Right ventricle myocardium inferior (tissue), 1 donor: ENCODE measurements at regions not wholly inside any gene's neighbourhood (a gene's known extent, or its start where the extent isn't known, plus 50 kb on each side); places are given as distances from the start of the nearest gene placed in this dataset.
"Not testable (repeated sequence)": the region's sequence is repeated elsewhere in the genome, so short reads cannot be mapped to it uniquely, and the experiment has no call there.

Source experiments
- ATAC-seq: fragments of 200-7000 bp; cut with Tn5 transposase; one replicate; pipeline ENCODE4 v1.9.1; 2020; ENCODE audit warnings: mild to moderate bottlenecking, moderate library complexity
- DNase-seq: peaks from one replicate; pipeline ENCODE4 v3.0.0; 2021; ENCODE audit errors: missing footprints
- intact Hi-C: fragments of 100-400 bp; cut with DNase I; formaldehyde crosslinking; loops from one replicate; pipeline ENCODE4 v1.11.0; 2022
- donor health status: DM: no; HTN: yes; CAD: no; lungs with severe emphysema.

DNA sequence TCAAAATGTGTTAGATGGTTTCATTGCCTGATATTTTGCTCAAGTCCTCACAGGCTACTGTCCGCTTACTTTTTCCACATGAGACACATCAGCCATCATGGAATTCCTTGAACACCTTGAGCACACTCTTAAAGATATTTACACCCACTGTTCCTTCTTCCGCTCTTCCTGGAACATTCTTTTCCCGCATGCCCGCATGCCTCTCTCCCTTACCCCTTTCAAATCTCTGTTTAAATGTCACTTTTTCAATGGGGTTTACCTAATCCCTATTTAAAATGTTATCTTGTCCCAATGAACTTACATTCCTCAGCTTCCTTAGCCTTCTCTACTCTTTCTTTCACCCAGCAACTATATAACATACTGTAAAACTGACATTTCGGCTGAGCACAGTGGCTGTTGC, 503.3 kb upstream of the PTCHD4 start:
- ATAC-seq, result no peak
- intact Hi-C loops, result no loop called here
- no peak for DNase-seq

DNA sequence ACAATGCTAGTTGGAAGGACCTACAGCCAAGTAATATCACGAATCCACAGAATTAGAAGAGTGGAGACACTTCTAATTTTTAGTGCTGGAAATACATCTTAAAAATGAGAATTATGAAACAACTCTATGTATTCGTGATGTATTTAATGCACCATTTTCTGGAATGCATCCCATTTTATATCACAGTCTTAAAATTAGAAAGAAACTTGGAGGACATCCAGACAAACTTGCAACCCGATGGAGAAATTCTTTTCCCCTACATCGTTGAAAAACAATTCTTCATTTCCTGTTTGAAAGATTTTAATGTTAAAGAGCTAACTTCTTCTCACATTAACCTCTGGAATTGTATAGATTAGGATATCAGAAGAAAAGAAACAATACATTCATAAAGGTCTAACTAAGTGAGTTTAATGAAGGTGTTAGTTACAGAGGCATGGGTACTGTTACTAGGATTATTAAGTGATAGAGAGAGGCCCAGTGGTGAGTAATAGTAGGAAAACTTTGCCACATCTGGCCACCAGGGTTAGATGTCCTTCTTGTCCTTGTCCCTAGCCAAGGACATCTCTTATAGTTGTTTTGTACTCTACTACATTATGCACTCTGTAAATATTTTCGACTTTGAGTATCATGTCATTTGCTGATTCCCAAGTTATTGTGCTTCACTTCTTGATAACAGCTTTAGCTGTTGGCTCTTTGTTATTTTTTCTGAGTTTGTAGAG, 502.4 kb upstream of the PTCHD4 start:
- ATAC-seq (no peak), DNase-seq (no peak)
- intact Hi-C loops, result no loop called here

DNA sequence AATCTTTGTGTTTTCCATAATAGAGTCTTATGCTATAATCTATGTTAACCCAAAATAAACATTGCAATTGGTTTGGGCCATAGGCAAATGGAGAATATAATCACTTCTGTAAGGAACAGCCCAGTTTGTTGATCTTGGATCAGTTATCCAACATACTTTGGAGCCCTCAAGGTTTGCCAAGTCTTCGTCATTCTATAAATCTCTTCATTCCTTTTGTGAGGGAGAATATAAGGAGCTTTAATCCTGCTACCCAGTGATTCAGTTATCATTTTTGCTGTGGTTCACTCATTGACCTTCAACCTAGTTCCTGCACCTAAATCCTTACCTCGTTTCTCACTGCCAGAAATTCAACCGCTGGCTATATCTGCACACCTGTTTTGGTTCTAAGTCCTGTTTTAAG, 500.3 kb upstream of the PTCHD4 start:
- DNase-seq (no peak), ATAC-seq (no peak)
- intact Hi-C loops, result no loop called here

DNA sequence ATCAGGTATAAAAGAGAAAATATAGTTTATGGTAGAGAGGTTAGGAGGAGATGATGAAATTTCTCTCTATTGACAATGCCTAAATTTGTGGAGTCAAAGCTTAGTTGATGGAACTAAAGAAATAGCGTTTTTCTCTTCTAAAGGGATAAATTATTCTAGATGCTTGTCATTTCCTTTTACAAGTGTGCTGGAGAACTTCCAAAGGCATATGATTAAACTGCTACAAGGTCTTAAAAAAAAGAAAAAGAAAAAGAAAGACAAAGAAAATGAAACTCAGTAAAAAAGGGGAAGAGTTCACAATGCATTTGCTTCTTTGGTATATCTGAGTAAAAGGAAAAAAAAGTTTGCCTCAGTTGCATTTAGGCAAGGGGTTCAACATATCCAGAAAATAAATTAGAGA, 499.8 kb upstream of the PTCHD4 start:
- ATAC-seq (no peak), DNase-seq (no peak)
- intact Hi-C loops, result no loop called here

DNA sequence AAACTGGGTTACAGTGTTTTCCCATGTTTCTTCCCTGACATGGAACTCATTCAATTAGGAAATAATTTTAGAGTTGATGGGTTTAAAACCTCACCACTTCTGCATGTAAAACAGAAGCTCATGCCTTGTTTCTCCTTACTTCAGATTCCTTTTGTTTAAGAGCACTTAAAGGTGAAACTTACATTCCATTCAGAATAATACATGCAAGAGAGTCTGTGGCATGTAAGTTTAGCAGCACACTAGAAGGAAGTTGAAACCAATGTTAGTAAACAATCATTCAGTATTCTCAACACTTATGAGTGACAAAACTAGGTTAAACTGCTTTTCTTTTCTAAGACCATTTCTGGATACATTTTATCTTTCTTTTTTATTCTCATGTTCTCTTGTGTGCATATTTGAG, 495.6 kb upstream of the PTCHD4 start:
- ATAC-seq, result no peak
- intact Hi-C loops, result no loop called here
- DNase-seq, result no peak

DNA sequence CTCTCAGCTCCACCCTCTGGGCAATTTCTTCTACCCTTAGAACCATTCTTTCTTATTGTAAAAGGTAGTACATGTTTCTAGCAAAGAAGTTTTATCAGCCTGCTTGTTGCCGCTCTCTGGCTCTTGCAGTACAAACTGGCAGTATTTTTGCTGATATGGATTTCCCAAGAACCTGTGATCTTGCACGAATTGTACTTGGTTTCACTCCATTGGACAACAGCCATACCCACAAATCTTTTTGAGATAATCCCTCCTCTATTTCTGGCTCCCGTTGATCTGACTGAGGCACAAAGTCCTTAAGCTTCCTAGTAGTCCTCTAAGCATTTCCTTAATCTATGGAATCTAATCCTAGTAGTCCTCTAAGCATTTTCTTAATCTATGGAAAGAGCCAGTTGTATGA, 487.0 kb upstream of the PTCHD4 start:
- ATAC-seq (no peak), DNase-seq (no peak)
- intact Hi-C loops, result no loop called here

DNA sequence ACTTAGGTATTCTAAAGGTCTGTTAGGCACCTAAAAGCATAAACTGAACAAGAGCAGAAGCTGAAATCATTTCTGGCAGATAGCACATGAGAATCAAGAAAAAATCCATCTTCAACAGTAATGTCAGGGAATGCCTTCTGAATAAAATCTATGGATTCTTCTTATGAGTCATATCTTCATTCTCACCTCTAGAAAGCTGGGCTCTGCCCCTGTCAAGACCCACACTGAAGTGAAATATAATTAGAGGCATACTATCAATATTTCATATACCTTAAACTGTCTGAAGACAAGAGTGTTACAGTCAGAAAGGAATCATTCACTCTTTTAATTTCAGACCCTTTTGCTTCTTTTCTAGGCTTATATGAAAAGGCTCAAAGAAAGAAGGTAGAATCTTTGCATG, 485.8 kb upstream of the PTCHD4 start:
- intact Hi-C loops, result no loop called here
- no peak for ATAC-seq
- no peak for DNase-seq

DNA sequence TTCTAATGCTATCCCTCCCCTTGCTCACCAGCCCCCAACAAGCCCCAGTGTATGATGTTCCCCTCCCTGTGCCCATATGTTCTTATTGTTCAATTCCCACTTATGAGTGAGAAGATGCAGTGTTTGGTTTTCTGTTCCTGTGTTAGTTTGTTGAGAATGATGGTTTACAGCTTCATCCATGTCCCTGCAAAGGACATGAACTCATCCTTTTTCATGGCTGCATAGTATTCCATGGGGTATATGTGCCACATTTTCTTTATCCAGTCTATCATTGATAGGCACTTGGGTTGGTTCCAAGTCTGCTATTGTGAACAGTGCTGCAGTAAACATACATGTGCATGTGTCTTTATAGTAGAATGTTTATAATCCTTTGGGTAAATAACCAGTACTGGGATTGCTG, 480.2 kb upstream of the PTCHD4 start:
- ATAC-seq, intact Hi-C loops, DNase-seq: not testable (repeated sequence)

DNA sequence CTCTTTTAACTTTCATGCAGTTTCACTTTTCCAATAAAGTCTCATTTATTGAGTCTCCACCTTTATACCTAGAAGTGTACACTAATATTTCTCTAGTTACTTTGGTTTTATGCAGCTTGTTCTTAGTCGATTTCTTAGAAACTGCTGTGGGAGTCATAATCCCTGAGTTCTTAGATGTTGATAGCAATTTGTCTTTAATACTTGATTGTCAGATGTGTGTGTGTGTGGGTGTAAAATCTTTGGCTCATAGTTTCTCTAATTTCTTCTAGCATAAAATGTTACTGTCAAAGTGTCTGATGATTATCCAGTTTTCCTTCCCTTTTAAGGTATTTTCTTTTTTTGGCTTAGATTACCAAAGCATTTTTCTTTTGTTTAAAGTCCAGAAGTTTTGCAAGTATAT, 473.8 kb upstream of the PTCHD4 start:
- no peak for DNase-seq
- intact Hi-C loops, result no loop called here
- no peak for ATAC-seq

DNA sequence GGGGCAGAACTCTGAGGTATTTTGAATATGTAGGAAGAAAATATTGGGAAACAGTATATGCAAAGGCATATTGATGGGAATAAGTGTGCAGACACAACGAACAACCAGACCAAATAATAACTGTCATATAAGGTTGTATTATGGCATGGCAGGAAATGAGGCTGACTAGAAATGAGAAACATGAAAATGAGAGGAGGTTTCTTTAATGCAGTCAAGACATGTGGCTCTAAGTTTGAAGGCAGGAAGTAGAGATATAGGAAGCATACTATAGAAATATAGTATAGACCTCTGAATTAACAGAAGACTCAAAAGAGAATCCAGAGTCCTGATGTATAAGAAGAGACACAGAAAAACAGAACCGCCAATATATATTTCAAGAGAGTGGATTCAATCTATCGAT, 459.7 kb upstream of the PTCHD4 start:
- ATAC-seq (no peak), DNase-seq (no peak)
- intact Hi-C loops, result no loop called here

DNA sequence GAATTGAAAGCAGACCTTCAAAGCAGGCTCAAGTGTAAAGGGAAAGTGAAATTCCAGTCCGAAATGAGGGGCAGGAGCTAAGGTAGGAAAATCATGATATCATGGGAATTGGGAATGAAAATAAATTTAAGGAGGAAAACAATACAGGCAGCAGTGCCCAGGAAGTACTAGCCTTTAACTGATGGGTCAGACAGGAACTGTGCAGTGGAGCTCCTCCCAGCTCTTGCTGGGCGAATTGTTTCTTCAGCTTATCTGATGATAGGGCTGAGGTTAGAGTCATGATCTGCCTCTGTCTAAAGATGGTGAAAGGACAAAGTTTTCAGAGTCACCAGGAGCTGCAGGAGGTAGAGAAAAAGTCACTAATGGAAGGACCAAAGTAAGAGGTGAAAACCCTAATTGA, 457.9 kb upstream of the PTCHD4 start:
- intact Hi-C loops, result no loop called here
- ATAC-seq (no peak), DNase-seq (no peak)

DNA sequence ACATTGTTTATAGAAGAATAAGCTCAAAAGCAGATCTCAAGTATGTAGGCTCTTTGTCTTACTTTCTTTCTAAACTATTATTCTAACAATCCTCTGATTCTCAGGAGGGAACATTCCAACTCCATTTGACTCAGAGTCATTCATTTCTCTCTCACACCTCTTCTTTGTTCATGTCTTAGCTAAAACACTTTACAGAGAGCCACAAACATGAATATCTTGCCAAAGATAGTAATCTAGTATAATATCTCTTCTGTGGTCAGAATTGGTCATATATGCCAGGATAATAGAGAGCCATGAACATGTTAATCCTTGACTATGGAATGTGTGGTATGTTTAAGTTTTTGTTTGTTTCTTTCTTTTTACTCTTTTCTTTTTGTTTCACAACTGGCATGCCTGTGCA, 456.0 kb upstream of the PTCHD4 start:
- DNase-seq, result no peak
- ATAC-seq, result no peak
- intact Hi-C loops, result no loop called here

DNA sequence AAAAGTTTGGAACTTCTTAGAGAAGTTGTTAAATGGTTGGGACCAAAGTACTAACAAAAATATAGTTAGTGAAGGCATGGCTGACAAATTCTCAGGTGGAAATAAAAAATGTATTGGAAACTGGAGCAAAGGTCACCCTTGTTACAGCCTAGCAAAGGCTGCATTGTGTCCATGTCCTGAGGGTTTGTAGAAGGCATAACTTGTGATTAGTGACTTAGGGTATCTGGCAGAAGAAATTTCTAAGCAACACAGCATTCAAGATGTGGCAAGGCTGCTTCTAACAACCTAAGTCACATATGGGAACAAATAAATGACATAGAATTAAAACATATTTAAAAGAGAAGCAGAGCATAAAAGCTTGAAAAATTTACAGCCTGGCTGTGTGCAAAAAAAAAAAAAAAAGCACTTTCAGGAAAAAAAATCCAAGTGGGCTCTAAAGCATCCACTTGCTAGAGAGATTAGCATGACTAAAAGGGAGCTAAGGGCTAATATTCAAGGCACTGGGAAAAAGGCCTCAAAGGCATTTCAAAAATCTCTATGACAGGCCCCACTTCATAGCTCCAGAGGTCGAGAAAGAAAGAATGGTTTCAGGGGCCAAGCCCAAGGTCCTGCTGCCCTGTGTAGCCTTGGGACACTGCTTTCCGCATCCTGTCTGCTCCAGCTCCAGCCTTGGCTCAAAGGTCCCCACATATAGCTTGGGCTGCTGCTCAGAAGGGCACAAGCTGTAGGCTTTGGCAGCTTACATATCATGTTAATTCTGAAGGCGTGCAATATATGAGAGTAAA, 453.2 kb upstream of the PTCHD4 start:
- no peak for DNase-seq
- no peak for ATAC-seq
- intact Hi-C loops, result no loop called here

DNA sequence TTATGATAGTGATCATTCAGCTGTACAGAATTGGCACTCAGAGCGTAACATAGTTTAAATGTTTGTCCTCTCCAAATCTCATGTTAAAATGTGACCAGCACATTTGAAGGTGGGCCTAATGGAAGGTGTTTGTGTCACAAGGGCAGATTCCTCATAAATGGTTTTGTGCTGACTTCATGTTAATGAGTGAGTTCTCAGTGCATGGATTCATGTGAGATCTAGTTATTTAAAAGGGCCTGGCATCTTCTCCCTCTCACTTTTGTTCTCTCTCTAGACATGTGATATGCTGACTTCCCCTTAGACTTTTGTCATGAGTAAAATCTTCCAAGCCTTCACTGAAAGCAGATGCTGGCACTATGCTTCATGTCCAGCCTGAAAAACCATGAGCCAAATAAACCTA, 452.4 kb upstream of the PTCHD4 start:
- intact Hi-C loops, result no loop called here
- ATAC-seq (no peak), DNase-seq (no peak)

DNA sequence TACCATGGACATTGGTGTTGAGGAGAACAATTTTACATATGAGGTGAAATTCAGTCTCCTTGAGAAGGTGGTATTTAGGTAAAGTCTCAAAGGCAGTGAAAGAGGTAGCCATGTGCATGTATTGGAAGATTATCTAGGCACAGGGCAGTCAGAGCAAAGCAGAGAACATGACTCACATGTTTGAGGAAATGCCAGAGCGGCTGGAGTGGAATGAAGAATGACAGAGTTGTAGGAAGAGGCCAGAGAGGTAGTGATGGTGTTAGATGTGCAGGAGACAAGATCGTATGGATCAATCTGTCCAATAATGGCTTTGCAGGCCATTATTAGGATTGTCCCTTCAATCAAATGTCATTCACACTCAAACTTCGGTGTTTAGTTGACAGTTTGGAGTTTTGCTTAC, 449.4 kb upstream of the PTCHD4 start:
- DNase-seq (no peak), ATAC-seq (no peak)
- intact Hi-C loops, result no loop called here

DNA sequence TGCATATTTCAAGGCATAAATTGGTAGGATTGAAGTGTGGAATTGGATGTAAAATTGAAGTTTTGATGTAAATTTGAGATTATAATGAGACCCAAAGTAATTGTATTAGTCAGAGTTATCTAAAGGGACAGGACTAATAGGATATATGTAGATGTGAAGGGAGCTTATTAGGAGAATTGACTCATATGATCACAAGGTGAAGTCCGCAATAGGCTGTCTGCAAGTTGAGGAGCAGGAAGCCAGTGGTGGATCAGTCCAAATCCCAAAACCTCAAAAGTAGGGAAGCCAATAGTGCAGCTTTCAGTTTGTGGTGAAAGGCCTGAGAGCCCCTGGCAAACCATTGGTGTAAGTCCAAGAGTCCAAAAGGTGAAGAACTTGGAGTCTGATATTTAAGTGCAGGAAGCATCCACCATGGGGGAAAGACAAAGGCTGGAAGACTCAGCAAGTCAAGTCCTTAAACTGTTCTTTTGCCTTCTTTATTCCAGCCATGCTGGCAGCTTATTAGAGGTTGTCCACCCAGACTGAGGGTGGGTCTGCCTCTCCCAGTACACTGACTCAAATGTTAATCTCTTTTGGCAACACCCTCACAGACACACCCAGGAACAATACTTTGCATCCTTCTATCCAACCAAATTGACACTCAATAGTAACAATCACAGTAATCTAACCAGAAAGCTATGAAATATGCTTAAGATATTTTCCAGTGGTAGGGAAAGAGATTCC, 442.6 kb upstream of the PTCHD4 start:
- intact Hi-C loops, result no loop called here
- DNase-seq (no peak), ATAC-seq (no peak)

DNA sequence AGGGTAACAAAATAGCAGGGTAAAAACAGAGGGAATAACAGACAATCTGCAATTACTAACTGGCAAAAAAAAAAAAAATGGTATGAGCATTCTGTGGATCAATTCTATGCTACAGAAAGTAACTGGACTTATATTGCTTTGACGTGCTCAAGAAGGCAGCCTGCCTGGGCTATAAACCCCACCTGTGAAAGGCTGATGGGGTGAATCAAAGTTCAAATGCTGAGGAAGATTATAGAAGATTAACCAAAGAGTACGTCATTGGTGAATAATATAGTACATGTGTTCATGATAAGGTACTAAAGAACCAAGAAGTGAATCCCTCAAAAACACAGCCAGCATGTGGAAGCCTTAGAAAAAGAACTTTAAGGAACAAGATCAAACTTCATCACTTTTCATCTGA, 441.9 kb upstream of the PTCHD4 start:
- DNase-seq (no peak), ATAC-seq (no peak)
- intact Hi-C loops, result no loop called here

DNA sequence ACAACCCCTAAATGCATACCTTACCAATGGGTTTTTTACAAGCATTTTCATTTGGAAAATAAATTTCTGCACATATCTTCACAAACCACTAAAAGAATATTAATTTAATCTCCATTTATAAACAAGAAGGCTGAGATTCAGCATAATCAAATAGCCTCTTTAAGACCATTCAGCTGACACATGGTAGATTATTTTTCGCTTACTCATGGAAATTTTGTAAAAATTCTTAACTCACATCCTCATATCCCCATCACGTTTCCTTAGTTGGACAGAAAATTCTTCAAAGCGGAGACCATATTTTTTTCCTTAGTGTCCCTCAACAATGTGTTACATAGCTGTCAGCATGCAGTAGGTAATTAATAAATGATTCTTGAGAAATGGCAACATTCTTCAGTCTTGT, 439.6 kb upstream of the PTCHD4 start:
- ATAC-seq (no peak), DNase-seq (no peak)
- intact Hi-C loops, result no loop called here

DNA sequence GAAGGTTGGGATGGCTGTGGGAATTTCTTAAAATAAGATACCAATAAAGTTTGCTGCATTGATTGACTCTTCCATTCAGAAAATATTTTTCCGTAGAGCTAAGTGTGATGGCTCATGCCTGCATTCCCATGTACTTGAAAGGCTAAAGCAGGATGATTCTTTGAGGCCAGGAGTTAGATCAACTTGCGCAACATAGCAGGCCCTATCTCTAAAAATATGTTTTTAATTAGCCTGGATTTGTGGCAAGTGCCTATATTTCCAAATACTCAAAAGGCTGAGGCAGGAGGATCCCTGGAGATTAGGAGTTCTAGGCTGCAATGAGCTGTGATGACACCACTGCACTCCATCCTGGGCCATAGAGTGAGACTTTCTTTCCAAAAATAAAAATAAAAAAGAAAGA, 431.2 kb upstream of the PTCHD4 start:
- intact Hi-C loops, result no loop called here
- DNase-seq (no peak), ATAC-seq (no peak)

DNA sequence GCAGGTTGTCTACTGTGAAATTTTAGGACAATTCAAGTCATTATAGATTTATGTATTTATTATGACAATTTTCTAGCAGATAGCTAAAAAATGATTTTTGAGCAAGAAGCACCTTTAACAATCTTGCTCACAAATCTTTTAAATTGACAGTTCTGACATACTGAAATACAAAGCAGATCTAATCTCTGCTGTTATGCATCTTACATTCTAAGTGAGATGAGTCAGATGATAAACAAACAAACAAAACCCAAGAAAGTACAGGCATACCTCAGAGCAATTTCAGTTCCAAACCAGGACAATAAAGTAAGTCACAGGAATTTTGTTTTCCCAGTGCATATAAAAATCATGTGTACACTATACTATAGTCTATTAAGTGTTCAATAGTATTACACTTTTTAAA, 430.7 kb upstream of the PTCHD4 start:
- intact Hi-C loops, result no loop called here
- DNase-seq (no peak), ATAC-seq (no peak)
